Muscle layer of colon (tissue), 2 donors: ENCODE measurements at regions not wholly inside any gene's neighbourhood (a gene's known extent, or its start where the extent isn't known, plus 50 kb on each side); places are given as distances from the start of the nearest gene placed in this dataset.
"Not testable (repeated sequence)": the region's sequence is repeated elsewhere in the genome, so short reads cannot be mapped to it uniquely, and the experiment has no call there.

Experiments
- H3K27ac ChIP-seq: one replicate; pipeline ENCODE4 v1.7.0; 2013; ENCODE audit warnings: low read depth, mild to moderate bottlenecking, low read length, moderate library complexity
- H3K27me3 ChIP-seq, 2 donors: one replicate each; pipeline ENCODE4 v1.7.0; 2013; ENCODE audit warnings: low read length in 2 of 2, mild to moderate bottlenecking in 2 of 2; ENCODE audit not compliant: insufficient read depth in 2 of 2, control insufficient read depth in 1 of 2
- H3K36me3 ChIP-seq: one replicate; pipeline ENCODE4 v1.7.0; 2013; ENCODE audit warnings: mild to moderate bottlenecking, low read length; ENCODE audit not compliant: insufficient read depth
- H3K4me1 ChIP-seq: one replicate; pipeline ENCODE4 v1.7.0; 2013; ENCODE audit warnings: mild to moderate bottlenecking, low read length; ENCODE audit not compliant: insufficient read depth
- H3K4me3 ChIP-seq, 2 donors: one replicate each; pipeline ENCODE4 v1.7.0; 2013; ENCODE audit warnings: low read length in 2 of 2, low read depth in 1 of 2, mild to moderate bottlenecking in 1 of 2, moderate library complexity in 1 of 2
- H3K9ac ChIP-seq: one replicate; pipeline ENCODE4 v1.7.0; 2013; ENCODE audit warnings: low read length
- H3K9me3 ChIP-seq: one replicate; pipeline ENCODE4 v1.7.0; 2013; ENCODE audit warnings: mild to moderate bottlenecking, low read length
- donor health status: abdominal sarcoma.
- donor health status: Adenocarcinoma of cecum.

- H3K4me1 ChIP-seq: no peaks in the 10 kb centered on the region
- H3K4me3 ChIP-seq: no peak overlapping the region
- no peaks in the 10 kb centered on the region for H3K27me3 ChIP-seq
- no peak overlapping the region for H3K9ac ChIP-seq
- H3K36me3 ChIP-seq: no peaks in the 10 kb centered on the region
- H3K27ac ChIP-seq: no peak overlapping the region
- H3K9me3 ChIP-seq: no peaks in the 10 kb centered on the region
Observed at GRCh38 chr15:26017665-26018064, 154.5 kb upstream of the ATP10A start.

GRCh38 chr15:26015516-26016075 is 152.5 kb upstream of the ATP10A start:
- Histone ChIP-seq H3K4me1 (no peaks in the 10 kb centered on the region), H3K9ac (no peak overlapping the region), H3K27ac (no peak overlapping the region), H3K4me3 (no peak overlapping the region), H3K36me3 (no peaks in the 10 kb centered on the region), H3K9me3 (no peaks in the 10 kb centered on the region), H3K27me3 (no peaks in the 10 kb centered on the region)

DNA sequence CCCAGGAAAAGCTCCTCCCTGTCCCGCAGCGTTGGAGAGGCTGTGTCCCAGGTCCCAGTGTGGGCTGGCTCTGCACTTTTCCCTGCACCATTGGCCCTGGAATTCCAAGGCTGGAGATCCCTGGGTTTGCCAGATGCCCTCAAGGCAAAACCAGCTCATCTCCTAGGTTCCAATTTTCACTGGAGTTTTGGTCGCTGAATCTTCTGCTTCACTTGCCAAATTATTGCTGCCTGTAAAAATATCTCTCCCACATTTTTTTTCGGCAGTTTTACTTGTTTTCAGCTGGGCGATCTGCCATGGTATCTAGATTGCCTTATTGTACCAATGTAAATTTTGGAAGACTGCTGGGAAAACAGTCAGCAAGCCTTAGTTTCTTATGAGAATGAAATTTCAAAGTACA is 150.9 kb upstream of the ATP10A start:
- no peaks in the 10 kb centered on the region for H3K27me3 ChIP-seq
- no peaks in the 10 kb centered on the region for H3K36me3 ChIP-seq
- no peaks in the 10 kb centered on the region for H3K9me3 ChIP-seq
- no peak overlapping the region for H3K4me3 ChIP-seq
- no peaks in the 10 kb centered on the region for H3K4me1 ChIP-seq
- no peak overlapping the region for H3K27ac ChIP-seq
- no peak overlapping the region for H3K9ac ChIP-seq

DNA sequence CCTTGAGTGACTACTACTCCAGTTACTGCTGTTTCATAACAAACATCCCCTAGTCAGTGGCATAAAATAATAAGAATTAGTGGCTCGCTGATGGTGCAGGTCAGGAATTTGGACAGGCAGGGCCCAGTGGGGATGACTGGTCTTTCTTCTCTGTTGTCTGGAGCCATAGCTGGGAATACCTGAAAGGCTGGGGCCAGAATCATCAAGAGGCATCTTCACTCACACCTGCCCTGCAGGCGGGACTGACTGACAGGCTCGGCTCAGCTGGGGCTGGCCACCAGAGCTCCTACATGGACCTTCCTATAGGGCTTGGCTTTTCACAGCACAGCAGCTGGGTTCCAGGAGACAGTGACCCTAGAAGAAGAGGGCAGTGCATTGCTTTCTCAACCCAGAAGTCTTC is 148.8 kb upstream of the ATP10A start:
- H3K27ac ChIP-seq: no peak overlapping the region
- H3K36me3 ChIP-seq: no peaks in the 10 kb centered on the region
- H3K9ac ChIP-seq: no peak overlapping the region
- H3K9me3 ChIP-seq: no peaks in the 10 kb centered on the region
- no peak overlapping the region for H3K4me3 ChIP-seq
- no peaks in the 10 kb centered on the region for H3K27me3 ChIP-seq
- H3K4me1 ChIP-seq: no peaks in the 10 kb centered on the region

- H3K36me3 ChIP-seq: no peaks in the 10 kb centered on the region
- H3K4me3 ChIP-seq: no peak overlapping the region
- no peaks in the 10 kb centered on the region for H3K4me1 ChIP-seq
- no peak overlapping the region for H3K27ac ChIP-seq
- H3K9me3 ChIP-seq: no peaks in the 10 kb centered on the region
- H3K27me3 ChIP-seq: no peaks in the 10 kb centered on the region
- H3K9ac ChIP-seq: no peak overlapping the region
Observed at GRCh38 chr15:26007151-26007550, 144.0 kb upstream of the ATP10A start.

DNA sequence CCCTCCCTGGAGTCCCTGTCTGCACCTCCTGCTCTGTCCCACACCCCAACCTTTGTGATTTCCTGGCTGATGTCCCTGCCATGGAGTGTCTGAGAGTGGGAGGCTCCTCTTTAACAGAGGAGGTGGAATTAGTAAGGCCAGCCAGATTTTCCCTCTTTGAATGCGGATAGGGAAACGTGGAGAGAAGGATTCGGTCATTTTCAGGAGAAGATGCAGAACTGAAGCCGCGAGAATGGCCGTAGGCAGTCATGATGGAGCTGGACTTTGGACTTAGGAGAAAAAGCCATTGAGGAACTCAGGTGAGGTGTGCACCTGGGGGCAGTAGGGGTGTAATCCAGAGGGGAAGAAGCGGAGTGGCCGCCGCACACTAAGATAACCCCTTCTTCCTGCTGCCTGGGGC is 138.1 kb upstream of the ATP10A start:
- Histone ChIP-seq H3K9me3 (no peaks in the 10 kb centered on the region), H3K4me1 (no peaks in the 10 kb centered on the region), H3K27ac (no peak overlapping the region), H3K9ac (no peak overlapping the region), H3K4me3 (no peak overlapping the region), H3K27me3 (no peaks in the 10 kb centered on the region), H3K36me3 (no peaks in the 10 kb centered on the region)

- H3K36me3 ChIP-seq: no peaks in the 10 kb centered on the region
- H3K4me1 ChIP-seq: no peaks in the 10 kb centered on the region
- no peaks in the 10 kb centered on the region for H3K27me3 ChIP-seq
- H3K4me3 ChIP-seq: no peak overlapping the region
- no peak overlapping the region for H3K9ac ChIP-seq
- no peaks in the 10 kb centered on the region for H3K9me3 ChIP-seq
- no peak overlapping the region for H3K27ac ChIP-seq
Observed at GRCh38 chr15:25993506-25993905, 130.4 kb upstream of the ATP10A start.

DNA sequence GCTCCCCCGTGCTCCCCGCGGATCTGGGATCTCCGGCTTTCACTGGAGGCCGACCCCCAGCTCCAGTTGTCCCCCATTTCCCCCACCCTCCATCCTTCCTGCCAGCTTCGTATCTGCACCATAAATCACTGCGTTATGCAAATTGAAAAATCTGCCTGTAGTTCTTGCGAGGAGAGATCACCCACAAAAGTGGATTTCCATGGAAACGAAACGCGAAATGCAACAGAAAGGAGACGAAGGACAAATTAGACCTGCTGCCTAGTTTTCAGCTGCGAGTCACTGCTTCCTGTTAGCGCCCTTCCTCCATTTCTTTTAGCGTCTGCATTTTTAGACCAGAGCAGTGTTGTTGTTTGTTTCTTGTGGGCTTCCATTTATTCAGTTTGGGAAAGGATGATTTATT is 127.1 kb upstream of the ATP10A start:
- H3K9me3 ChIP-seq: no peaks in the 10 kb centered on the region
- H3K27ac ChIP-seq: no peak overlapping the region
- no peak overlapping the region for H3K9ac ChIP-seq
- H3K27me3 ChIP-seq: no peaks in the 10 kb centered on the region
- H3K4me3 ChIP-seq: no peak overlapping the region
- H3K4me1 ChIP-seq: no peaks in the 10 kb centered on the region
- H3K36me3 ChIP-seq: no peaks in the 10 kb centered on the region

- Histone ChIP-seq H3K4me3 (no peak overlapping the region), H3K27ac (no peak overlapping the region), H3K9me3 (no peaks in the 10 kb centered on the region), H3K36me3 (no peaks in the 10 kb centered on the region), H3K4me1 (no peaks in the 10 kb centered on the region), H3K9ac (no peak overlapping the region), H3K27me3 (no peaks in the 10 kb centered on the region)
Observed at GRCh38 chr15:25989327-25989726, 126.2 kb upstream of the ATP10A start.

DNA sequence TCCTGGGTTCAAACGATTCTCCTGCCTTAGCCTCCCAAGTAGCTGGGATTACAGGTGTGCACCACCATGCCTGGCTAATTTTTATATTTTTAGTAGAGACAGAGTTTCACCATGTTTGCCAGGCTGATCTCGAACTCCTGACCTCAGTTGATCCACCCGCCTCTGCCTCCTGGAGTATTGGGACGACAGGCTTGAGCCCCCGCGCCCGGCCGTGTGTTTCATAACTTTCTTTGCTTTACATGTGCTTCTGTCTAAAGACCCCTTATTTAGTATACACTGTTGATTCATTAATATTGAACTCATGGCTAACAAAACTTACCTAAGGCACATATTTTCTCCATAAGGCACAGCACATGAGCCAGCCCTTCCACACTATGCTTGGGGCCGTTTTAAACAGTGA is 125.6 kb upstream of the ATP10A start:
- not testable (repeated sequence) for H3K36me3 ChIP-seq, H3K4me1 ChIP-seq, H3K27ac ChIP-seq, H3K4me3 ChIP-seq, H3K9me3 ChIP-seq, H3K27me3 ChIP-seq, H3K9ac ChIP-seq

GRCh38 chr15:25987638-25988037 is 124.5 kb upstream of the ATP10A start:
- H3K9ac ChIP-seq: no peak overlapping the region
- H3K36me3 ChIP-seq: no peaks in the 10 kb centered on the region
- H3K27me3 ChIP-seq: no peaks in the 10 kb centered on the region
- no peaks in the 10 kb centered on the region for H3K4me1 ChIP-seq
- no peaks in the 10 kb centered on the region for H3K9me3 ChIP-seq
- H3K4me3 ChIP-seq: no peak overlapping the region
- no peak overlapping the region for H3K27ac ChIP-seq

DNA sequence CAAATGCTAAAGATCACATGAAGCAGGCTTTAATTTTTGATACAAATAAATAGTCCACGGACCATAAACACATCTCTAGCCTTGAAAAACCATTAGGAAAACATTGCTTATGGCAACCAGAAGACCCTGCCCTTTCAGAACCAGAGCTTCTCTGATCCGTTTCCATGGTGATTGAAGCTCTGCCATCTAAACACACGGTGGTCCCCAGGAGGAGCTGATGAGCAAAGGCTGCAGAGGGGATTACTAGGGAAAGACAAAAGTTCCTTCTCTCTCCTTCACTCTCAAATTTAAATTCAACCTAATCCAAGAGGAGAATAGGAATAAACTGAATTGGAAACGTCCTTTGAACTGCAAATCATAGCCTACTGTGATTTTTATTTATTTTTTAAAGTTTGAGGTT is 122.0 kb upstream of the ATP10A start:
- no peaks in the 10 kb centered on the region for H3K4me1 ChIP-seq
- H3K27ac ChIP-seq: no peak overlapping the region
- no peaks in the 10 kb centered on the region for H3K27me3 ChIP-seq

More for the DNA sequence above, 122.0 kb upstream of the ATP10A start:
- H3K36me3 ChIP-seq: no peaks in the 10 kb centered on the region
- no peaks in the 10 kb centered on the region for H3K9me3 ChIP-seq
- no peak overlapping the region for H3K4me3 ChIP-seq
- no peak overlapping the region for H3K9ac ChIP-seq
